ENCODE measurements at regions not wholly inside any gene's neighbourhood (a gene's known extent, or its start where the extent isn't known, plus 50 kb on each side); places are given as distances from the start of the nearest gene placed in this dataset.

- Histone ChIP-seq H3K9me3 (no peaks in the 10 kb centered on the region), H3K27me3 (no peaks in the 10 kb centered on the region), H3K4me1 (no peaks in the 10 kb centered on the region), H3K27ac (no peak overlapping the region), H3K4me3 (no peak overlapping the region), H3K36me3 (no peaks in the 10 kb centered on the region)
- no peak for TF ChIP-seq CTCF (IDR thresholded peaks at IDR 0.05)
- TF ChIP-seq EP300 (IDR thresholded peaks at IDR 0.05), result no peak
- TF ChIP-seq POLR2A (IDR thresholded peaks at IDR 0.05), result no peak
- 60 to 68% methylated on average over 17 of the region's 17 CpGs for WGBS, 2 donors
- no peak for DNase-seq (ENCODE audit: low spot score in 2 of 2)
These were observed 118.0 kb upstream of the KMT2C start for GRCh38 chr7:152553671-152554317.

GRCh38 chr7:152551304-152552036 lies 115.7 kb upstream of the KMT2C start:
- TF ChIP-seq POLR2A (IDR thresholded peaks at IDR 0.05) (no peak), EP300 (IDR thresholded peaks at IDR 0.05) (no peak), CTCF (IDR thresholded peaks at IDR 0.05) (no peak)
- Histone ChIP-seq H3K4me1 (no peaks in the 10 kb centered on the region), H3K27ac (no peak overlapping the region), H3K4me3 (no peak overlapping the region), H3K36me3 (no peaks in the 10 kb centered on the region), H3K9me3 (no peaks in the 10 kb centered on the region), H3K27me3 (no peaks in the 10 kb centered on the region)
- WGBS, 2 donors, result 84 to 88% methylated on average over 10 of the region's 10 CpGs
- no peak for DNase-seq (ENCODE audit: low spot score in 2 of 2)

DNA sequence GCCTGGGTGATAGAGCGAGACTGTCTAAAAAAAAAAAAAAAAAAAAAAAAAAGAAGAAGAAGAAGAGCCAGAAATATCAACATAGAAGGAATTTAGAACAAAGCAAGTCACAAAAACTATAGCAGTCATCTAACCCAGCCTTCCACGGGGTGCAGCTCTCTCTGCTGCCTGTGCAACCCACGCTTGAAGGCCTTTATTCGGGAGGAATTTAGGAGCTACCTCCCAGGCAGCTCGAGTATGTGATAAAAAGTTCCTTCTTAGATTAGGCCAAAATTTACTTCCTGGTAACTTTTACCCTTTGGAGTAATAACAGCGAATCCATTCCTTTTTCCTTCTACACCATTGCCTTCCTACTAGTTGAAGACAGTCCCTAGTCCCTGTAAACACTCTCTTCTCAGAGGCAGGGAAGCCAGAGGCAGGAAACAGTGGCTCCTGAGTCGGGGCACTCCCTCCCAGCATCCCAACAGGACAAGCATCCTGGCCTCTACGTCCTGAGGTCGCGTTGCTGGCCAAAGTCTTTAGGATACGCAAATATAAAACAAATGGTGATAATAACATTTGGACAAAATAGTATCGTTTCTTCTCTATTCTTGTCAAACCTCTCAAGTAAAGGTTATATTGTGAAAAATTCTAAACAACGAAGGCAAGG lies 109.3 kb upstream of the KMT2C start:
- no peak for DNase-seq (ENCODE audit: low spot score in 2 of 2)
- TF ChIP-seq CTCF (IDR thresholded peaks at IDR 0.05), result no peak
- no peak for TF ChIP-seq EP300 (IDR thresholded peaks at IDR 0.05)
- no peak for TF ChIP-seq POLR2A (IDR thresholded peaks at IDR 0.05)
- Histone ChIP-seq H3K27ac (no peak overlapping the region), H3K36me3 (no peaks in the 10 kb centered on the region), H3K9me3 (no peaks in the 10 kb centered on the region), H3K4me1 (no peaks in the 10 kb centered on the region), H3K27me3 (no peaks in the 10 kb centered on the region), H3K4me3 (no peak overlapping the region)
- WGBS, 2 donors, result 72% methylated on average over 13 of the region's 13 CpGs

GRCh38 chr7:152544481-152544927 lies 108.7 kb upstream of the KMT2C start:
- no peak for TF ChIP-seq EP300 (IDR thresholded peaks at IDR 0.05)
- TF ChIP-seq POLR2A (IDR thresholded peaks at IDR 0.05), result no peak
- Histone ChIP-seq H3K4me3 (no peak overlapping the region), H3K4me1 (no peaks in the 10 kb centered on the region), H3K9me3 (no peaks in the 10 kb centered on the region), H3K36me3 (no peaks in the 10 kb centered on the region), H3K27me3 (no peaks in the 10 kb centered on the region), H3K27ac (no peak overlapping the region)
- no peak for DNase-seq (ENCODE audit: low spot score in 2 of 2)
- 72 to 74% methylated on average over 21 of the region's 21 CpGs for WGBS, 2 donors

- 47 to 51% methylated on average over 5 of the region's 5 CpGs for WGBS, 2 donors
- no peak overlapping the region for H3K4me3 ChIP-seq
- no peak for TF ChIP-seq CTCF (IDR thresholded peaks at IDR 0.05)
- TF ChIP-seq EP300 (IDR thresholded peaks at IDR 0.05), result no peak
- no peak for TF ChIP-seq POLR2A (IDR thresholded peaks at IDR 0.05)
These were observed 108.0 kb upstream of the KMT2C start for GRCh38 chr7:152543799-152544198.

More at GRCh38 chr7:152543799-152544198, 108.0 kb upstream of the KMT2C start:
- no peak for DNase-seq (ENCODE audit: low spot score in 2 of 2)
- no peaks in the 10 kb centered on the region for H3K27me3 ChIP-seq
- no peaks in the 10 kb centered on the region for H3K9me3 ChIP-seq
- no peak overlapping the region for H3K27ac ChIP-seq
- H3K4me1 ChIP-seq, result no peaks in the 10 kb centered on the region
- H3K36me3 ChIP-seq, result no peaks in the 10 kb centered on the region
